ENCODE measurements at regions not wholly inside any gene's neighbourhood (a gene's known extent, or its start where the extent isn't known, plus 50 kb on each side); places are given as distances from the start of the nearest gene placed in this dataset.

GRCh38 chr7:25940086-25940906 is 211.7 kb upstream of the NFE2L3 start:
- H3K27ac Mint-ChIP-seq, result no peak overlapping the region
- H3K4me2 ChIP-seq (replicated peaks; ENCODE audit: low read depth, low read length, poor library complexity, severe bottlenecking), result no peak overlapping the region
- no peaks in the 10 kb centered on the region for H3K36me3 ChIP-seq (replicated peaks in 1 of 2; ENCODE audit: control extremely low read depth in 1 of 2, control insufficient read depth in 1 of 2, extremely low read depth in 1 of 2, insufficient read depth in 2 of 2, low read length in 1 of 2)
- no peaks in the 10 kb centered on the region for H3K4me1 ChIP-seq (ENCODE audit: control insufficient read depth in 2 of 2, insufficient read depth in 2 of 2, low read length in 2 of 2)
- H3K4me1 Mint-ChIP-seq, result no peaks in the 10 kb centered on the region
- 92% methylated on average over 5 of the region's 8 CpGs for WGBS (ENCODE audit: insufficient coverage)
- H3K79me2 ChIP-seq (ENCODE audit: control insufficient read depth, insufficient read depth, low read length), result no peaks in the 10 kb centered on the region
- H4K20me1 ChIP-seq (ENCODE audit: control insufficient read depth, insufficient read depth, low read length, poor library complexity, severe bottlenecking), result no peaks in the 10 kb centered on the region
- DNase-seq (no peak), ATAC-seq (ENCODE audit: low read depth) (no peak)
- TF ChIP-seq CTCF (IDR thresholded peaks at IDR 0.05) (no peak), EZH2 (IDR thresholded peaks at IDR 0.05; ENCODE audit: borderline replicate concordance, insufficient read depth, low read depth, low read length, poor library complexity, severe bottlenecking) (no peak)
- no peak overlapping the region for H3K27ac ChIP-seq (ENCODE audit: low read length in 2 of 2)
- H3K9me3 ChIP-seq (ENCODE audit: control extremely low read depth in 1 of 3, control insufficient read depth in 2 of 3, insufficient read depth in 1 of 3, low read length in 2 of 3), result no peaks in the 10 kb centered on the region
- no peak overlapping the region for H3K4me3 ChIP-seq (ENCODE audit: control extremely low read depth in 1 of 5, extremely low read depth in 1 of 5, insufficient read depth in 1 of 5, low read depth in 2 of 5, low read length in 4 of 5)
- POLR2A ChIA-PET, result no interaction called here
- CTCF ChIA-PET, result interaction anchor here (0.8 kb wide), 1 partner anchor 25 kb away, joined by 3 read pairs; no protein-coding TSS in a partner anchor
- peaks cover 61% of the 10 kb centered on the region for H3K27me3 Mint-ChIP-seq
- no peaks in the 10 kb centered on the region for H3K9me3 Mint-ChIP-seq (ENCODE audit: insufficient read depth)
- intact Hi-C loops (cut with micrococcal nuclease), result loop anchor here (10.0 kb wide), 1 partner anchor 925 kb away; the partner anchor contains the start of gene SKAP2
- H3K4me3 Mint-ChIP-seq, result no peak overlapping the region
- peaks cover 0 to 24% (median 6%) of the 10 kb centered on the region in 4 experiments for H3K27me3 ChIP-seq (replicated peaks in 1 of 4; ENCODE audit: control extremely low read depth in 1 of 4, control insufficient read depth in 3 of 4, insufficient read depth in 4 of 4, low read length in 3 of 4)
- H2AFZ ChIP-seq (ENCODE audit: insufficient read depth, low read depth, low read length, poor library complexity, severe bottlenecking), result no peak overlapping the region
- H3K9ac ChIP-seq (ENCODE audit: low read length), result no peak overlapping the region
